Cardiac muscle cell (in vitro differentiated cells and primary cell): ENCODE measurements at regions not wholly inside any gene's neighbourhood (a gene's known extent, or its start where the extent isn't known, plus 50 kb on each side); places are given as distances from the start of the nearest gene placed in this dataset.

Source experiments
- DNase-seq, 2 donors: peaks; one replicate each; pipeline versions ENCODE4 v3.0.0 to v3.0.0-alpha.2; 2010 to 2017; ENCODE audit warnings: low read depth in 1 of 2, low spot score in 1 of 2
- H3K27ac ChIP-seq: fragments of 200-600 bp; sonication (generic); 2 replicates; pipeline ENCODE4 v1.5.1; 2016
- H3K27me3 ChIP-seq: fragments of 200-600 bp; sonication (generic); 2 replicates; pipeline ENCODE4 v1.6.0; 2016; ENCODE audit warnings: control low read depth
- H3K36me3 ChIP-seq: fragments of 200-600 bp; sonication (generic); 2 replicates; pipeline ENCODE4 v1.5.1; 2016; ENCODE audit warnings: control low read depth
- H3K4me1 ChIP-seq: fragments of 200-600 bp; sonication (generic); 2 replicates; pipeline ENCODE4 v1.8.1; 2017; ENCODE audit warnings: low read depth, mild to moderate bottlenecking, mixed run types
- H3K4me3 ChIP-seq: fragments of 200-600 bp; sonication (generic); 2 replicates; pipeline ENCODE4 v1.5.1; 2016; ENCODE audit warnings: mild to moderate bottlenecking
- H3K9me3 ChIP-seq: fragments of 200-600 bp; sonication (generic); 2 replicates; pipeline ENCODE4 v1.5.1; 2017; ENCODE audit warnings: low read depth, mild to moderate bottlenecking, control low read depth
- CTCF ChIP-seq: IDR thresholded peaks from 2 replicates; pipeline ENCODE4 v1.5.1; 2012; ENCODE audit warnings: low read depth, mild to moderate bottlenecking, low read length

GRCh38 chr3:193868590-193868989 lies 267.4 kb upstream of the HES1 start:
- no peak overlapping the region for H3K4me3 ChIP-seq
- no peaks in the 10 kb centered on the region for H3K9me3 ChIP-seq
- H3K36me3 ChIP-seq: no peaks in the 10 kb centered on the region
- H3K27me3 ChIP-seq: peaks cover 14% of the 10 kb centered on the region
- no peaks in the 10 kb centered on the region for H3K4me1 ChIP-seq
- H3K27ac ChIP-seq: no peak overlapping the region
- no peak for DNase-seq
- no peak for TF ChIP-seq CTCF

- Histone ChIP-seq H3K36me3 (no peaks in the 10 kb centered on the region), H3K4me3 (no peak overlapping the region), H3K9me3 (no peaks in the 10 kb centered on the region), H3K27ac (no peak overlapping the region), H3K27me3 (peaks cover 14% of the 10 kb centered on the region), H3K4me1 (no peaks in the 10 kb centered on the region)
- TF ChIP-seq CTCF: no peak
- peak in 1 of 2 donors; percentile 81 for DNase-seq
Measured at GRCh38 chr3:193869221-193870201, 266.4 kb upstream of the HES1 start.

GRCh38 chr3:193870376-193871219 lies 265.4 kb upstream of the HES1 start:
- peaks cover 14% of the 10 kb centered on the region for H3K27me3 ChIP-seq
- H3K27ac ChIP-seq: no peak overlapping the region
- TF ChIP-seq CTCF: no peak
- DNase-seq: no peak
- H3K9me3 ChIP-seq: no peaks in the 10 kb centered on the region
- H3K36me3 ChIP-seq: no peaks in the 10 kb centered on the region
- H3K4me3 ChIP-seq: no peak overlapping the region
- H3K4me1 ChIP-seq: peaks cover 5% of the 10 kb centered on the region

GRCh38 chr3:193871220-193871485 lies 264.8 kb upstream of the HES1 start:
- Histone ChIP-seq H3K4me3 (no peak overlapping the region), H3K27me3 (peaks cover 14% of the 10 kb centered on the region)
- TF ChIP-seq CTCF: no peak

GRCh38 chr3:193872265-193872753 lies 263.6 kb upstream of the HES1 start:
- DNase-seq: peak in 1 of 2 donors; percentile 71
- Histone ChIP-seq H3K4me1 (peaks cover 10% of the 10 kb centered on the region), H3K4me3 (no peak overlapping the region), H3K27me3 (peaks cover 14% of the 10 kb centered on the region), H3K9me3 (no peaks in the 10 kb centered on the region), H3K27ac (no peak overlapping the region), H3K36me3 (no peaks in the 10 kb centered on the region)
- TF ChIP-seq CTCF: no peak

More at GRCh38 chr3:193871220-193871485, 264.8 kb upstream of the HES1 start:
- H3K27ac ChIP-seq: no peak overlapping the region
- peaks cover 10% of the 10 kb centered on the region for H3K4me1 ChIP-seq
- H3K36me3 ChIP-seq: no peaks in the 10 kb centered on the region
- DNase-seq: no peak
- no peaks in the 10 kb centered on the region for H3K9me3 ChIP-seq
